Stimulated activated CD8-positive, alpha-beta memory T cell treated with anti-CD3 and anti-CD28 coated beads, Interleukin-12 subunit alpha, Interleukin-12 subunit beta, amount 100 ng/mL, for 24 hours (primary cell): ENCODE measurements at regions not wholly inside any gene's neighbourhood (a gene's known extent, or its start where the extent isn't known, plus 50 kb on each side); places are given as distances from the start of the nearest gene placed in this dataset.

Experiments
- DNase-seq: peaks from one replicate; pipeline ENCODE4 v3.0.0-alpha.2; 2020; ENCODE audit errors: extremely low read depth

GRCh38 chr13:99436686-99437416 is 64.4 kb upstream of the TM9SF2 start:
- DNase-seq = peak; percentile 86

- no peak for DNase-seq
These were observed 62.2 kb upstream of the TM9SF2 start for GRCh38 chr13:99439048-99439447.

DNA sequence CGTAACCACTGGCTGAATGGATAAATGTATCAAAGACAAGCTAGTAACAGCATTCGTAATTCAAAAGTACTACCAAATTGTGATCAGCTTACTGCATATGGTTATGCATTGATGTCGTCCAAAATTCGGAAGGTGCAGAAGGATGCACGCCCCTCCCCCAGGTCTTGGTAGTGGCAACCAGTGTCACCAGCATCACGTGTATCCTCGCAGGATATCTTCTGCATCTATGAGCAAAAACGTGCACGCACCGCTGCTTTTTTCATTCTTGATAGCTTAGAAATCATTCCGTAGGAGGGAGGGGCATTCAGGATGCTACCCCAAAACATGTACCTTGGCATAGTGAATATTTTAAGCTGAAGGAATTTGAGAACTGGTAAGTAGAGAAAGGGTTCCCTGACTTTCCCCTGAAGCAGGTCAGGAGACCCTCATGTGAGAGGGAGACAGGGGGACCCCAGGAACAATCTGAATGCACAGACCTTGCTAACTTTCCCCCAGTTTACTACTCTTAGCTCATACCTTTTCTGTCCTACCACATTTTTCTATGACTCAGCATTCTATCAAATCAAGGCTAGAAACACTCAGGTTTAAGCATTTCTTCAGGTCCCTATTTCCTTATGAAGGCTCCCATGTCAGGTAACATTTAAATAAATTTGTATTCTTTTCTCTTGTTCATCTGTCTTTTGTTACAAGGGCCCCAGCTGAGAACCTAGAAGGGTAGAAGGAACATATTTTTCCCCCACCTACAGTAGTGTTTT is 61.2 kb upstream of the TM9SF2 start:
- DNase-seq = no peak

- no peak for DNase-seq
These were observed 58.9 kb upstream of the TM9SF2 start for GRCh38 chr13:99442273-99442895.

GRCh38 chr13:99446242-99446641 is 55.0 kb upstream of the TM9SF2 start:
- DNase-seq = no peak

DNA sequence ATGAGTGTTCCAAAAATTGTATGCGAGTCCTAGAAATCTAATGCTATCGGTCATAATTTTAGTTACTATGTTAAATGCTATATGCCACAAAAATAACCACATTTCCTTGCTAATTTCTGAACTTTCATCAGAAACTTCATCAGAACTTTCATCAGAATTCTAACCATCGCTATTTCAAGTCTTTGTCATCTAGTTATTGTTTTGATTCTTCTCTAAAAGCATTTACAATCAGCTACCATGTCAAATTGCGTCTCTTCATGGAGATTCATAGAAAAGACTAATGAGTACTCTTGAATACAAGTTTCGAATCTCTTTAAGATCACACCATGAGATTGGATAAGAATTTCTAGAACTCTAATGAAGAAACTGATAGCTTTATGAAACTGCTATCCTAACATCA is 52.7 kb upstream of the TM9SF2 start:
- DNase-seq = no peak

DNA sequence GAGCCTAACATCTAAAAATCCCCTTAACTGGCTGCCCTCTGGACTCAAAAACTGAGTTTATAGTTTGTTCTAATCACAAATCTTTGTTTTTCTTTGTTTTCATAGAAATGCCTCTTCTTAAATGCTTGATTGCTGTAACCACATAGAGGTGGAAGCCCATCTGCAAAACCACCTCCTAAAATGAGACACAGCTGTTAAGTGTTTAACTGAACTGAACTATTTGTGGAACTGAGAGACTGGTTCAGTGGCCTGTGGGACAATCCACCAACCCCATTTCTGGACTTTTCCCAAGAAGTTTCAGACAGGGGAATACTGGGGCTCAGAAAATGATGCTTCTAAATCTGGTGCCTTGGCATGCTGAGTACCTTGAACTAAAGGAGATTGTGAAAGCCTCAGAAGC is 50.9 kb upstream of the TM9SF2 start:
- no peak for DNase-seq
